ENCODE measurements at regions not wholly inside any gene's neighbourhood (a gene's known extent, or its start where the extent isn't known, plus 50 kb on each side); places are given as distances from the start of the nearest gene placed in this dataset.

DNA sequence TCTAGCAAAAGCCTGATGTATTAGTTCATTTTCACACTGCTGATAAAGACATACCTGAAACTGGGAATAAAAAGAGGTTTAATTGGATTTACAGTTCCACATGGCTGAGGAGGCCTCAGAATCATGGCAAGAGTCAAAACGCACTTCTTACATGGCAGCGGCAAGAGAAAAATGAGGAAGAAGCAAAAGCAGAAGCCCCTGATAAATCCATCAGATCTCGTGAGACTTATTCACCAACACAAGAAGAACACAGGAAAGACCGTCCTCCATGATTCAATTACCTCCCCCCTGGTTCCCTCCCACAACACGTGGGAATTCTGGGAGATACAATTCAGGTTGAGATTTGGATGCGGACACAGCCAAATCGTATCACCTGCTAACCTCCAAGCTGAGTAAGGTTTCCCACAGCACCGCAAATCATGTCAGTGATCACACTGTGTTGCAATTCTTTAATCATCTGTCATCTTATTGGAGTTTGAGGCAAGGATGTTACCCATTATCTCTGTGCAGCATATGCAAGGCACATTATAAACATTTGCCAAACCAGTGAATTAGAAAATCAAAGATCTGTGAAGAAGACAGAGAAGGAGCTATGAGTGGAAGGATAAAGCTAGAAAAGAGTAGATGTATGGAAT lies 128.5 kb downstream of the ZNF281 start:
- TF ChIP-seq POLR2A (IDR thresholded peaks at IDR 0.05), result no peak
- TF ChIP-seq, protein P1, sequence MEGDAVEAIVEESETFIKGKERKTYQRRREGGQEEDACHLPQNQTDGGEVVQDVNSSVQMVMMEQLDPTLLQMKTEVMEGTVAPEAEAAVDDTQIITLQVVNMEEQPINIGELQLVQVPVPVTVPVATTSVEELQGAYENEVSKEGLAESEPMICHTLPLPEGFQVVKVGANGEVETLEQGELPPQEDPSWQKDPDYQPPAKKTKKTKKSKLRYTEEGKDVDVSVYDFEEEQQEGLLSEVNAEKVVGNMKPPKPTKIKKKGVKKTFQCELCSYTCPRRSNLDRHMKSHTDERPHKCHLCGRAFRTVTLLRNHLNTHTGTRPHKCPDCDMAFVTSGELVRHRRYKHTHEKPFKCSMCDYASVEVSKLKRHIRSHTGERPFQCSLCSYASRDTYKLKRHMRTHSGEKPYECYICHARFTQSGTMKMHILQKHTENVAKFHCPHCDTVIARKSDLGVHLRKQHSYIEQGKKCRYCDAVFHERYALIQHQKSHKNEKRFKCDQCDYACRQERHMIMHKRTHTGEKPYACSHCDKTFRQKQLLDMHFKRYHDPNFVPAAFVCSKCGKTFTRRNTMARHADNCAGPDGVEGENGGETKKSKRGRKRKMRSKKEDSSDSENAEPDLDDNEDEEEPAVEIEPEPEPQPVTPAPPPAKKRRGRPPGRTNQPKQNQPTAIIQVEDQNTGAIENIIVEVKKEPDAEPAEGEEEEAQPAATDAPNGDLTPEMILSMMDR (IDR thresholded peaks at IDR 0.05), result no peak

Measured in right lobe of liver (tissue), 4 donors.